ENCODE measurements at regions not wholly inside any gene's neighbourhood (a gene's known extent, or its start where the extent isn't known, plus 50 kb on each side); places are given as distances from the start of the nearest gene placed in this dataset.

- no peak for TF ChIP-seq ZNF396 (CRISPR knock-in tag; IDR thresholded peaks at IDR 0.05; ENCODE audit: borderline replicate concordance)
- TF ChIP-seq AFF4 (CRISPR knock-in tag; IDR thresholded peaks at IDR 0.05; ENCODE audit: borderline replicate concordance) = no peak
- TF ChIP-seq, protein P1, sequence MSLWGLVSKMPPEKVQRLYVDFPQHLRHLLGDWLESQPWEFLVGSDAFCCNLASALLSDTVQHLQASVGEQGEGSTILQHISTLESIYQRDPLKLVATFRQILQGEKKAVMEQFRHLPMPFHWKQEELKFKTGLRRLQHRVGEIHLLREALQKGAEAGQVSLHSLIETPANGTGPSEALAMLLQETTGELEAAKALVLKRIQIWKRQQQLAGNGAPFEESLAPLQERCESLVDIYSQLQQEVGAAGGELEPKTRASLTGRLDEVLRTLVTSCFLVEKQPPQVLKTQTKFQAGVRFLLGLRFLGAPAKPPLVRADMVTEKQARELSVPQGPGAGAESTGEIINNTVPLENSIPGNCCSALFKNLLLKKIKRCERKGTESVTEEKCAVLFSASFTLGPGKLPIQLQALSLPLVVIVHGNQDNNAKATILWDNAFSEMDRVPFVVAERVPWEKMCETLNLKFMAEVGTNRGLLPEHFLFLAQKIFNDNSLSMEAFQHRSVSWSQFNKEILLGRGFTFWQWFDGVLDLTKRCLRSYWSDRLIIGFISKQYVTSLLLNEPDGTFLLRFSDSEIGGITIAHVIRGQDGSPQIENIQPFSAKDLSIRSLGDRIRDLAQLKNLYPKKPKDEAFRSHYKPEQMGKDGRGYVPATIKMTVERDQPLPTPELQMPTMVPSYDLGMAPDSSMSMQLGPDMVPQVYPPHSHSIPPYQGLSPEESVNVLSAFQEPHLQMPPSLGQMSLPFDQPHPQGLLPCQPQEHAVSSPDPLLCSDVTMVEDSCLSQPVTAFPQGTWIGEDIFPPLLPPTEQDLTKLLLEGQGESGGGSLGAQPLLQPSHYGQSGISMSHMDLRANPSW (CRISPR knock-in tag; conservative IDR thresholded peaks at IDR 0.05; ENCODE audit: low read depth) = no peak
- TF ChIP-seq, protein P2, sequence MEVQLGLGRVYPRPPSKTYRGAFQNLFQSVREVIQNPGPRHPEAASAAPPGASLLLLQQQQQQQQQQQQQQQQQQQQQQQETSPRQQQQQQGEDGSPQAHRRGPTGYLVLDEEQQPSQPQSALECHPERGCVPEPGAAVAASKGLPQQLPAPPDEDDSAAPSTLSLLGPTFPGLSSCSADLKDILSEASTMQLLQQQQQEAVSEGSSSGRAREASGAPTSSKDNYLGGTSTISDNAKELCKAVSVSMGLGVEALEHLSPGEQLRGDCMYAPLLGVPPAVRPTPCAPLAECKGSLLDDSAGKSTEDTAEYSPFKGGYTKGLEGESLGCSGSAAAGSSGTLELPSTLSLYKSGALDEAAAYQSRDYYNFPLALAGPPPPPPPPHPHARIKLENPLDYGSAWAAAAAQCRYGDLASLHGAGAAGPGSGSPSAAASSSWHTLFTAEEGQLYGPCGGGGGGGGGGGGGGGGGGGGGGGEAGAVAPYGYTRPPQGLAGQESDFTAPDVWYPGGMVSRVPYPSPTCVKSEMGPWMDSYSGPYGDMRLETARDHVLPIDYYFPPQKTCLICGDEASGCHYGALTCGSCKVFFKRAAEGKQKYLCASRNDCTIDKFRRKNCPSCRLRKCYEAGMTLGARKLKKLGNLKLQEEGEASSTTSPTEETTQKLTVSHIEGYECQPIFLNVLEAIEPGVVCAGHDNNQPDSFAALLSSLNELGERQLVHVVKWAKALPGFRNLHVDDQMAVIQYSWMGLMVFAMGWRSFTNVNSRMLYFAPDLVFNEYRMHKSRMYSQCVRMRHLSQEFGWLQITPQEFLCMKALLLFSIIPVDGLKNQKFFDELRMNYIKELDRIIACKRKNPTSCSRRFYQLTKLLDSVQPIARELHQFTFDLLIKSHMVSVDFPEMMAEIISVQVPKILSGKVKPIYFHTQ (CRISPR knock-in tag; IDR thresholded peaks at IDR 0.05) = no peak
- no peak for TF ChIP-seq ZNF671 (CRISPR knock-in tag; IDR thresholded peaks at IDR 0.05)
- TF ChIP-seq SP1 (CRISPR knock-in tag; conservative IDR thresholded peaks at IDR 0.05) = no peak
- no peak for TF ChIP-seq CDX4 (CRISPR knock-in tag; IDR thresholded peaks at IDR 0.05; ENCODE audit: borderline replicate concordance)
- TF ChIP-seq SOX15 (CRISPR knock-in tag; IDR thresholded peaks at IDR 0.05) = no peak
- TF ChIP-seq ZNF317 (CRISPR knock-in tag; IDR thresholded peaks at IDR 0.05; ENCODE audit: borderline replicate concordance, low read depth) = no peak
- TF ChIP-seq NFE2L1 (CRISPR knock-in tag; IDR thresholded peaks at IDR 0.05) = no peak
- no peak for TF ChIP-seq RELA (CRISPR knock-in tag; IDR thresholded peaks at IDR 0.05; ENCODE audit: borderline replicate concordance)
Observed at GRCh38 chr11:10991393-10991792, 133.5 kb upstream of the ZBED5 start (continued).

GRCh38 chr11:10990637-10991193, 132.9 kb upstream of the ZBED5 start:
- ATAC-seq (no peak), DNase-seq (ENCODE audit: low spot score) (no peak)
- Mint-ChIP-seq H3K9me3 (peaks cover 7% of the 10 kb centered on the region), H3K27ac (no peak overlapping the region), H3K36me3 (peaks cover 5% of the 10 kb centered on the region), H3K4me1 (peaks cover 10% of the 10 kb centered on the region), H3K27me3 (ENCODE audit: low read depth) (no peaks in the 10 kb centered on the region), H3K4me3 (no peak overlapping the region)
- ChIA-PET POLR2A (no interaction called here), CTCF (interaction anchor here (2.1 kb wide), 1 partner anchor 11 kb away, joined by 6 read pairs; no protein-coding TSS in a partner anchor)
- TF ChIP-seq ZNF263 (CRISPR knock-in tag; IDR thresholded peaks at IDR 0.05; ENCODE audit: low read depth) = no peak
- TF ChIP-seq ATF6 (CRISPR knock-in tag; IDR thresholded peaks at IDR 0.05) = no peak
- TF ChIP-seq EMX1 (CRISPR knock-in tag; IDR thresholded peaks at IDR 0.05) = no peak
- TF ChIP-seq, protein P3, sequence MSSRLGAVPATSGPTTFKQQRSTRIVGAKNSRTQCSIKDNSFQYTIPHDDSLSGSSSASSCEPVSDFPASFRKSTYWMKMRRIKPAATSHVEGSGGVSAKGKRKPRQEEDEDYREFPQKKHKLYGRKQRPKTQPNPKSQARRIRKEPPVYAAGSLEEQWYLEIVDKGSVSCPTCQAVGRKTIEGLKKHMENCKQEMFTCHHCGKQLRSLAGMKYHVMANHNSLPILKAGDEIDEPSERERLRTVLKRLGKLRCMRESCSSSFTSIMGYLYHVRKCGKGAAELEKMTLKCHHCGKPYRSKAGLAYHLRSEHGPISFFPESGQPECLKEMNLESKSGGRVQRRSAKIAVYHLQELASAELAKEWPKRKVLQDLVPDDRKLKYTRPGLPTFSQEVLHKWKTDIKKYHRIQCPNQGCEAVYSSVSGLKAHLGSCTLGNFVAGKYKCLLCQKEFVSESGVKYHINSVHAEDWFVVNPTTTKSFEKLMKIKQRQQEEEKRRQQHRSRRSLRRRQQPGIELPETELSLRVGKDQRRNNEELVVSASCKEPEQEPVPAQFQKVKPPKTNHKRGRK (CRISPR knock-in tag; IDR thresholded peaks at IDR 0.05; ENCODE audit: borderline replicate concordance) = no peak
- TF ChIP-seq, protein P4, sequence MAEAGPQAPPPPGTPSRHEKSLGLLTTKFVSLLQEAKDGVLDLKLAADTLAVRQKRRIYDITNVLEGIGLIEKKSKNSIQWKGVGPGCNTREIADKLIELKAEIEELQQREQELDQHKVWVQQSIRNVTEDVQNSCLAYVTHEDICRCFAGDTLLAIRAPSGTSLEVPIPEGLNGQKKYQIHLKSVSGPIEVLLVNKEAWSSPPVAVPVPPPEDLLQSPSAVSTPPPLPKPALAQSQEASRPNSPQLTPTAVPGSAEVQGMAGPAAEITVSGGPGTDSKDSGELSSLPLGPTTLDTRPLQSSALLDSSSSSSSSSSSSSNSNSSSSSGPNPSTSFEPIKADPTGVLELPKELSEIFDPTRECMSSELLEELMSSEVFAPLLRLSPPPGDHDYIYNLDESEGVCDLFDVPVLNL (CRISPR knock-in tag; IDR thresholded peaks at IDR 0.05; ENCODE audit: borderline replicate concordance, low read depth) = no peak
- TF ChIP-seq ZNF138 (CRISPR knock-in tag; conservative IDR thresholded peaks at IDR 0.05) = no peak
- no peak for TF ChIP-seq JUN (CRISPR knock-in tag; IDR thresholded peaks at IDR 0.05)
- TF ChIP-seq NFATC4 (CRISPR knock-in tag; IDR thresholded peaks at IDR 0.05) = no peak
- no peak for TF ChIP-seq TEAD1 (CRISPR knock-in tag; IDR thresholded peaks at IDR 0.05)
